Right forelimb (tissue), 1 donor: ENCODE measurements at regions not wholly inside any gene's neighbourhood (a gene's known extent, or its start where the extent isn't known, plus 50 kb on each side); places are given as distances from the start of the nearest gene placed in this dataset.

Experiments used
- DNase-seq: peaks from one replicate; pipeline ENCODE4 v3.0.0-alpha.2; 2018

DNA sequence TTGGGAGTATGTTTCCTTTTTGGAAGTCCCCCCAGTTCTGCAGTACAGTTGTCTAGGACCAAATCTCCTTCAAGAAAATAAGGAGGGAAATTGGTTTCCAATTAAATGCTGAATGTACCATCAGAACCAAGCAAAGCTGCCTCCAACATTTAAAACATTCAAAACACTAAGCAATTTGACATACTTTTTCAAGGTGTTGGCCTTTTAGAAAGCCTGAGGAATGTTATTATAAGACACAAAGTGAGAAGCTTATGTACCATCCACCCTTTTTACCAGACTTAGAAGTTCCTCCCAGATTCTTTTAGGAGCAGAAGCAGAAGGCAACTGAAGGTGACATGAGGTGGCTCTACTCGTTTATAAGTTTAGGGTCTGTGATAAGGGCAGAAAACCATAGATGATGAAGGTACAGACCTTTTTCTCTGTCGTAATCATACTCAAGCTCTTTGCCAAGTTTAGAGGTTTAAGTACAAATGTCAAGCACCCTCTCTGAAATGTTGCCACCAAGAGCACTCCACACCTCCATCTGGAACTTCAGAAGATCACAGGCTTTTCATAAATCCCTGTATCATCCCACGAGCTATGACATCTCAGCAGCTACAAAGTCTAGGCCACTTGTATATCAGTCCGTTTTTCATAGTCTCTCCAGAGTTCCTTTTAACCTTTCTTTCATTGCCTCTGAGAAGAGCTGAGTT, 282.5 kb upstream of the THBS1 start:
- DNase-seq = no peak

DNA sequence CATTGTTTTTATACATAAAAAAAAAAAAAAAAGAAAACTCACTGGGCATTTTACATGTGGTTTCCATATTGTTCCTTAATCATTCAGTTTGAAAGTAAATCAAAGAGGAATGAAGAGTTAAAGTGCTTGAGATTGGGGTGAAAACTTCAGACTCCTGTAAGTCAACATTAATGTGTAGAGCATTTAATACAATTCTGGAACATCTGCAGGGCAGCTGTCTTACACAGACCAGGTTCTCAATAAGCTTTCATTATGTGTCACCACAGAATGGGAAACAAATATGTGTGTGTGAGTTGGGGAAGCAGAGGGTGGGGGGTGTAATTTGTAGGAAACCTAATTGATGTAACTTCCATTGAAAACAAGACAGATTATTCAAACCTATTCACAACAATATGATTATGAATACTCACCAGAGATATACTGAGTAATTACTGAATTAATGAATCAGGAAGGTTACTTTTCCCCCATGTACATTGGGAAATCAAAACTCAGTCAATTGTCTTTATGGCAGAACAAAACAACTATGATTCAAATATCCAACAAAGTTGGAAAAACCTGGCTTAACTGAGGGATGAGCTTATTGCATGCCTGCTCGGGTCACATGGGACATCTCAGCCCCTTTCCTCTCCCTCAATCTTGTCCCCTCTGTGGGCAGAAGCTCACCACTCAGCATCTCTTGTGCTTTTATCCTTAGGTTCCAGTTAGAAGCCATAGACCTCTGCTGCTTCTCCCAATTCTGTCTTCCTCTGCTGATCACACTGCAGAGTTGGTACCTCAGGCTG, 281.2 kb upstream of the THBS1 start:
- DNase-seq = no peak

DNA sequence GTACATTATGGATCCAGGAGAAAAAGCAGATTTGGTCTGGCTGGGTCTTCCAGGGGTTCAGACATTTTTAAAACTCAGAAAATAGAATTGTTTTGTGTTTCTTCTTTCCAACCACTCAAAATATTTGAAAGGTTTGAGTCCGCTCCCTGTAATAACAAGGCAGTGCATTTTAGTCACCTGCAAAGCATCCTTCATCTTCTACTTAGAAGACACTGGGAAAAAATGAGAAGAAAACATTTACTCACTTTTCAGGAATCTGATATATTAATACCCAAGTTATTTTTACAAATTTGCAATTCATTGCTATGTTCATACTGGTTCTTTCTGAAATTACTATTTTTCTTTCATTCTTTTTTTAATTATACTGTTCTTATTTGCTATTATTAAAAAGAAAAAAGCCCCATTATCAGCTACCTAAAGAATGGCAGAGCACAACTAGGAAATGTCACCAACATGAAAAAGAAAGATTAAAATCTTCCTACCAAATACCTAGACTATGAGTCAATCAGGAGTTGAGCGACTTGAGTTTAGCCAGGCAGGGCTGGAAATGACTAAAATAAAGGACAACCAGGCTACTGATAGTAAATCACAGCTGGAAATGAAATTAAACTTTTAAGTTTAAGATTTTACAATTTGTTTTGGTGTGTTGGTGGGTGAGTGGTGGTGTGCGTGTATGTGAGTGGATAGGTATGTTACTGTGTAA, 280.3 kb upstream of the THBS1 start:
- no peak for DNase-seq

DNA sequence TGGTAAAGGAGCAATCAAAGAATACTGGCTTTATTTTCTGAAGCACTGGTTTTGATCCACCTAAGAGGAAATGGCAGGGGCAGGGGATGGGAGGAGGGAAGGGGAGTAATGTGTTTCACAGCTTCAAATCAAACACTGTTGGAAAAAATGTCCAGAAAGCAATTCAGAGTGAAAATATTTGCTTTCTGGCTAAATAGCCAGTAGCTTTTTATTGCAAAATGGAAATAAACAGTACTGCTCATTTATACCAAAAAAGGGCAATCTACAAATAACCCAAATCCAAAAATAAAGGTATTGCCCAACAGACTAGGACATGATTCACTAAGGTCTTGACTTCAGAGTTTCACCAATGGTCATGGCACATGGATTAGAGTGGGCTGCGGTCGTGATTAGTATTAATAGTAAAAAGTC, 279.3 kb upstream of the THBS1 start:
- no peak for DNase-seq

DNA sequence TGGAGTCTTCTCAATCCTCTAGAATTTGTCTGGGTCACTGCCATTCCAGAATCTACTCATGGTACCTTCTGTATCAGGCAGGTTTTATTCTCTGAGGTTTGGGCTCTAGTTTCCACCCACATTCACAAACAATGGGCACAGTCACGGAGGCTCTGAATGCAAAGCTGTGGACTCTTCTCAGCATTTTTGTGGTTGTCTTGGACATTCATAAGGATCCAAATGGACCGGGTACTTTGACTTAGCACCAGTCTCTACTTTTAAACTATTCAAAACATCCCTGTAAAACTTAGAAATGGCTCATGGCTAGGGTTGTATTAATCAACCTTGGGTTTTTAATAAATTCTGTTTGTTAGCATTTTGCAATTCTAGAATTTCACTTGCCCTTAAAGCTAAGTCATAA, 277.9 kb upstream of the THBS1 start:
- no peak for DNase-seq

DNA sequence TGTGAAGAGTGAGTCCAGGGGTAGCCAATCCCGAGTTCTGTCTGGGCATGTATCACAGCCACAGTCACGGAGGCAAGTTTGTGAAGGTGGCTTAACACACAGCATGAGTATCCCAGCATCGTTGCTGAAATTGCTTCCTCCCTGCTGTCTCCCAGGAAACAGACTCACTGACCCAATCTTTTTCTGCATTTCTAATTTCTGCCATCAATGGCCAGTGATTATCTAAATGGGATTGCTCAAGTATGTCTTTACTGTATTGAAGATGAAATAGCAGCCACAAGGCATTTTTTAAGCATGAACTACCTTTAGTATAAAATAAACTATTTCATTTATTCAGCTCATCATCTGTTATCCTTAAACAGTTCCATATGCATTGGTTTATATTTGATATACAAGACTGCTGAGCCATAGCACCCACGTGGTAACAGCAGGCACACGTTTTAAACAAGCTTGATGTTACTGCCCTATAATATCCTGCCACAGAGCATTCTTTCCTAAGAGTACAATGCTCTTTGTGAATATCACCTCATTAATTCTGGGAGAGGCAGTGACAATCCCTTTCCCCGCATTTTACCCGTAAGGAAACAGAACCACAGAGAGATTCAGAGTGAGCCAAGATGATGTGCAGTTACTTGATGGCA, 276.6 kb upstream of the THBS1 start:
- DNase-seq = no peak

DNA sequence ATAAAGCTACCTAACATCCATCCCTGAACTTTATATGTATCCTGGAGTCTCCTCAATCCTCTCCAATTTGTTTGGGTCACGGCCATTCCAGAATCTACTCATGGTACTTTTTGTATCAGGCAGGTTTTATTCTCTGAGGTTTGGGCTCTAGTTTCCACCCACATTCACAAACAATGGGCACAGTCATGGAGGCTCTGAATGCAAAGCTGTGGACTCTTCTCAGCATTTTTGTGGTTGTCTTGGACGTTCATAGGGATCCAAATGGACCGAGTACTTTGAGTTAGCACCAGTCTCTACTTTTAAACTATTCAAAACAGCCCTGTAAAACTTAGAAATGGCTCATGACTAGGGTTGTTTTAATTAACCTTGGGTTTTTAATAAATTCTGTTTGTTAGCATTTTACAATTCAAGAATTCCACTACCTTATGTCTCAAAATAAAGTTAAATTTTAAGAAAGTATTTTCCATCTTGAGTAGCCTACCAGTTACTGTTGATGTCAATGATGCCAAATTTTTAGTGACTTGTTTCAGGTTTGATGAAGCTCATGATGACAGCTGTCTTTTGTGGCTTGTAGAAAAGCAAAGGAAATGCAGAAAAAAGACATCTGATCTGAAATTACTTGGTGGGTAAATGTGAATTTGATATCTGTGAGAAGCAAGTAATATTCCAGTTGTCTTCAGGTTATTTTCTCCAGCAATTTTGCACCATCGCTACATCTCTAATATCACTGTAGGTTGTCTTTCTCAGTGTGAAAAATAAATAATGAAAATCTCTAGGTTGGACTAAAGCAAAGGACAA, 275.7 kb upstream of the THBS1 start:
- no peak for DNase-seq

DNA sequence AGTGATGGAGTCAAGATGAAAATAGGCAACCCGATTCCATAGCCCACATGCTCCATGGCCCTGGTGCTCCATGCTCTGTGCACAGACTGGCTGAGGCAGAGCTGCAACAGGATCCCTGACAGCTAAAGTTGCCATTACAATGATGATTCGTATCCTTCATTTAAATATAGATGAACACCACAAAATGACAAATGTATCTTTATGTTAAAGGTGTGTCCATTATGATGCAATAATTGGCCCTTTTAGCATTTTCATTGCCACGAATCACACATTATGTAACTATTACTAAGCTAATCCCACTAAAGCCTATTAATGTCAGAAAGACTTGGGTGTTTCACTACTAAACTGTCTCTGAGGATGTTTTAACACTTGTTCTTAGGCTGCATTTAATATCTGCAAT, 270.2 kb upstream of the THBS1 start:
- DNase-seq = no peak

DNA sequence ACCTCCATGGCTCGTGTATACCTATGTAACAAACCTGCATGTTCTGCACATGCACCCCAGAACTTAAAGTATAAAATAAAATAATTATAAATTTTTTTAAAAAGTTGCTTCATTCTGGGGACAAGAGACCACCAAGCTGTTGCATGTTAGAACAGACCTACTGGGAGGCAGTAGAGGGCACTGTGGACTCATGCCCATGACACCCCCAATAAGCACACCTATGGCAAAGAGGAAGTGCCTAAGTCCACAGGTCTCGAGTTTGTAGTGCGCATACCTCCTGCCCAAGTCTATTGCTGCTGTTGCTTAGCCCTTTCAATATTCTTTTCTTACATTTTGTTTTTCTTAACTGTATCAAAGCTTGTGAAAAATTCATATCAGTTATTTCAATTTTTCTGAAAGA, 267.9 kb upstream of the THBS1 start:
- no peak for DNase-seq

DNA sequence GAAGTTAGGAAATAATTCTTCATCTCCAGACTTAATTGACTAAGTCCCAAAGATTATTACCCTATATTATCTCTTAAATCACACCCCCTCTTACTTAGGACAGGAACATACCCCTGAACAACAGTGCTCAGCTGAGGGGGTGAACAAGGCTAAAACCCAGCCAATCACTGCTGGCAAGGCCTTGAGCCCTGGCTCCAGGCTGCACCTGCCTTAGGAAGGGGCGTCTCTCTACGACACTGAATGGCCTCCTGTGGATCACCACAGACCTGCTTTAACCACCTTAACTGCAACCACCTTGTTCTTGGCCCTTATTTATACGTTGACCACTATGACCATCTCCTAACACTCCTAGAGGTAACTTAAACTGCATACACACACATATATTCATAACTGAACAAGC, 267.4 kb upstream of the THBS1 start:
- DNase-seq = no peak

DNA sequence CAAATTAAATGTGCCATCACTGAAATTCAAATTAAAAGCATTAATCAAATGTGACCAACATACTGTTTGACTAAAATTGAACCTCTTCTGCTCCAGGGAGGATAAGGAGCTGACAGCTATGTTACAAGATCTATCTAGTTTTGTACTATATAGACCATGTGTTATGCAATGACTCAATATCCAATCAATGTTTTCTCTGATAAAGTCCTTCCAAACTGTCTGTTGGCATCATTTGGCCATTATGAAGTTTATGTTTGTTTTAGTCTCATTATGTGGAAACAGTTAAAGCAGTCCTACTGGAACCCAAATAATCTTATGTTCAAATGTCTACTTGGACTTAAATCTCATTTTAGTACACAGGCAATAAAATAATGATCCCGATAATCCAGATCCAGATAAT, 267.0 kb upstream of the THBS1 start:
- DNase-seq = no peak

DNA sequence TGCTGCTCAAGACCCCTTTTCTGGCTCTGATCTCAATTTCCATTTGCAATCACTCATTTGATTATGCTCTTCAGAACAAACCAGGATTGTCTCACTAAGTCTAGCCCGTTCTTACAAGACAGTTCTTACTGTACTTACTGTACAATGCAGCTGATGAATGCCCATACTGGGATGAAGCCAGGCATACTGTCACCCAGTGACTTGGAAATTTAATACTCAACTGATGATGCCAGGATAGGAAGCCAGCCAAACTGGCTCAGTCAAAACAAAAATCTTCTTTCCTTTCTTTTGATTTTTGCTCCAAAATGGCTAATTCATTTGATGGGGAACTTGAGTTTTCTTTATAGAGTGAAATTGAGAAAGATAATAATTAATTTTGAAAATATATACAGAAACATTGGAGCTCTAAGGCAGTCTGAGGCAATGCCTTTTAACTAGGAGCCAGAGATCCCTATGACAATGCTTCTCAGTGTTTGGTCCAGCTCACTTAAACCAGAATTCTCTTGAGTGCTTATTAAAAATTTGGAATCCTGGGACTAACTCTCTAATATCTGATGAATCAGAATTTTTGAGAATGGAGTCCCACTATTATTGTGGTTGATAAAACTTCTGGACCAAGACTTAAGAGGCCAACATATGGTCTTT, 265.6 kb upstream of the THBS1 start:
- no peak for DNase-seq

DNA sequence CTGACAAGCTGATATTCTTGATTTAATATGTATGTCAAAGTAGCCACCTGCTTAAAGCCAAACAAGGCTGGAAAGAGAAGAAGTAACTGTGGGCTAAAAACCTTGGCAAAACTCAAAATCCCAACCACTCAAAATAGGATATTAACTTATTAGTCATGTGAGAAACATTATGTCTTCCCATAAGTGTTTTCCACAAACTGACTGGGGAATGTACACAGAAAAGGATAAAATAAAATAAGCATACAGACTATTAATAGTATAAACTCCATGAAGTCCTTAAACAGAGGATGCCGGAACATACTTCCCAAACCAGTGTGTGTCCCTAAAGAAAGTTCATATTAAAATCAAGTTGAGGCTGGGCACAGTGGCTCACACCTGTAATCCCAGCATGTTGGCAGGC, 263.7 kb upstream of the THBS1 start:
- no peak for DNase-seq

DNA sequence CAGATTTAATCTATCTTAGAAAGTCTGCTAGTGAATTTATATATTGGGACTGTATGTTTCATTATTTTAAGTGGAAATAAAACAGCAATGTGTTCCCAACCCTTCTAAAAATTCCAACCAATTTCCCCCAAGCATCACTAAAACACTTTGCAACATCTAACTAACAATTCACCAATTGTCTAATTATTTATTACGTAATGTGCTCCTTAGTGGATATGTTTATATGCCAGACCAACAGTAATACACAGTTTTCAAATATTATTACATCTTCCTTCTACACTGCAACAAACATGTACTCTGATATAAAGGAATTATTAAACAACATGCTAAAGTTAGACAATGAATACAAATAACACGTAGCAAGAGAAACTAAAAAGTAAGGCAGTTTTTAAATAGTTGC, 262.6 kb upstream of the THBS1 start:
- DNase-seq = no peak

DNA sequence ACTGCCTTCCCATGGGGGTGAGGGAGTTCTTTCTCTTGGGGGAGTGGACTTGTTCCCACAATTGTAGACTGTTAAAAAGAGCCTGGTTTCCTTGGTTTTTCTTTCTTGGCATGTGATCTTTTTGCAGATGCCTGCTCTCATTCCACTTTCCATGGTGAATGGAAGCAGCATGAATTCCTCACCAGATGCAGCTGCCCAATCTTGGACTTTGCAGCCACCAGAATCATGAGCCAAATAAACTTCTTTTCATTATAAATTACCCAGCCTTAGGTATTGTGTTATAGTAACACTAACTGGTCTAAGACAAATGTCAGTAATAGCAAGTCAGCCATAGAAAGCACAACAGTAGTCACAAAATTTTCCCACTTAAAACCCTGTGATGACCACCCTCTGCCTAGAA, 260.5 kb upstream of the THBS1 start:
- DNase-seq = no peak

DNA sequence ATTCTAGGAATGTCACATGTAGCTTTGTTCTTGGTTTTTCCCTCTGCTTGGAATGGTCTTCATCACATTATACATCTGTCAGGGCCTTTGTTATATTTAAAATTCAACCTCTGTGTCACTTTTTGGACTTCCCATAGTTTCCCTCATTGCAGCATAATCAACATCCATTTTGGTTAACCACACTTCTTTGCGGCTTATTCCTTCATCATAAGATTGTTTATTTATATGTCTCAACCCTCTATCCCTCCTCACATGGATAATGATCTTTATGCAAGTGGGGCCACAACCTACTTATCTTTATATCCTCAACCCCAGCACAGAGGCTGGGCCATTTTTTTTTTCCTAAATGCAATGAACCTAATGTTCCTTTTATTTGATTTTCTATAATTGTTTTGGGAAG, 260.0 kb upstream of the THBS1 start:
- DNase-seq = no peak

DNA sequence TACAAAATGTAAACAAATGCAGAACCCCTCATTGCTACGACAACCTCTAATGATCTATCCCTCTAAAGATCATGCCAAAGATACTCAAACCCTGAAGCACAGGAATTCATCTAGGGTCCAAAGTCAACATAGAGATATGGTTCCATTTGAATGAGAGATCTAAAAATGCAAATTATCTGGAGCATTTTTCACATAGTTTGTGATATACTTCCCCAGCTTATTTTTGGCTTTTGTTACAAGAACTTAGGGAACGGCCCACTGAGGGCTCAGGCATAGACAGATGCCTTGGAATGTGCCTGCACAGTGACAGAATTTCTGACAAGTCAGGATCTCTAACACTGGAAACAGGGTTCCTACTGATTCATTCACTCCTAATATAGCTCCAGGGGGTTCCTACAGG, 258.9 kb upstream of the THBS1 start:
- DNase-seq = no peak

DNA sequence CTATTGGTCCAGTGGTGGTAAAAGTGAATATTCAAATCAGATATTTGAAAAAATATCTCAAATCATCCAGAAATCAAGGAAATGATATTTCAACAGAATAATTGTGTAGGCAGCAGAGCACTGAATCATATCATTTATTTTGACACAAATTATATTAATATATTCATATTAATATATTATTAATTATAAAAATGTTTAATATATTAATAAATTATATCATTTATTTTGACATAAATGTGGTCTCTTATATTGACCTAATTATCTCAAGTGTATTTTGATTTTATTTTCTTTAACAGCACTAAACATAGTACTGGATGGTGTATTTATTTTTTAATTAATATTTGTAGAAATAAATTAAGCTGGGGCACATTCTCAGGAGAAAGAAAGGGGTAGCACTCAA, 257.7 kb upstream of the THBS1 start:
- no peak for DNase-seq

DNA sequence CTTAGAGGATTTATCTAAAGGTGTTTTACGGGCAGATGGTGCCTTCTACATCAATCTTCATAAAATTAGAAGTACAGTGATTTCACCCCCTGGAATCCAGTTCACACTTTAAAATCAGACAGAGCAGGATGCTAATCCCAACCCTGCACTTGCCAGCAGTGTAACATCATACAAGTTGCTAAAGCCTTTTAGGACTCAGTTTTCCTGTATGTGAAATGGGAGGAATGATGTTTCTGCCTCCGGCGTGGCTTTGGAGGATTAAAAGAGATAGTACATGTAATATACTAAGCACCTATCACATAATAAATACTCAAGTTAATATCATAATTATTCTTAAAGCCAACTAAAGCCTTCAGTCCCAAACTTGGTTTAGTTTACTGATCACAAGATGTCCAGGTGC, 257.2 kb upstream of the THBS1 start:
- DNase-seq = no peak

DNA sequence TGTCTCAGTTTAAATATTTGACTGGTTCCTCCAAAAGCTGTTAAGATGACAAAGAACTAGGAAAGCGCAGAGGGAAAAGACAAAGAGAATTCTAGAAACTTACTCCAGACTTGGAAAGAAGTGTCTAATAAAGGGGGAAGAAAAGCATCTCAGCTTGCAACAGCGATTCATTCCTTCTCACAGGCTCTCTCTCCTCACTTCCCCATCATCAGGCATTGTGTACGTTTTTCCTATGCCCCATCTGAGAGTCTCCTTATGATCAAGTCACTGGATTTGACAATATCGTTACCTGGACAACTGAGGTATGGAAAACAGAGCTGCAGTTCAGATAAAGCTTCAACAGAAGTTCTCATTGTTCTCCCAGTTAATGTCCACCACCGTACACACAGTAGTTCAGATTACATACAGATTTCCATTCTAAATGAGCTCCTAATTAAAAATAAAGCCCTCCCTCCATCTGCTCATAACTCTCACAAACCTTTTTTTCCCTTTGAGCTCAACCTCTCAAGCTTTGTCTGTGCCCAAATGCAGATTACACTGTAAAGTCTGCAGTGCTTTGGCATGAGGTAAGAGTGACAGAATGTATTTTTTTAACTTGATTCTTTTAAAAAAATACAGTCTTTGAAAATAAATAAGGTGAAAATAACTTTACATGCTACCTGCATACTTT, 254.4 kb upstream of the THBS1 start:
- DNase-seq = no peak

DNA sequence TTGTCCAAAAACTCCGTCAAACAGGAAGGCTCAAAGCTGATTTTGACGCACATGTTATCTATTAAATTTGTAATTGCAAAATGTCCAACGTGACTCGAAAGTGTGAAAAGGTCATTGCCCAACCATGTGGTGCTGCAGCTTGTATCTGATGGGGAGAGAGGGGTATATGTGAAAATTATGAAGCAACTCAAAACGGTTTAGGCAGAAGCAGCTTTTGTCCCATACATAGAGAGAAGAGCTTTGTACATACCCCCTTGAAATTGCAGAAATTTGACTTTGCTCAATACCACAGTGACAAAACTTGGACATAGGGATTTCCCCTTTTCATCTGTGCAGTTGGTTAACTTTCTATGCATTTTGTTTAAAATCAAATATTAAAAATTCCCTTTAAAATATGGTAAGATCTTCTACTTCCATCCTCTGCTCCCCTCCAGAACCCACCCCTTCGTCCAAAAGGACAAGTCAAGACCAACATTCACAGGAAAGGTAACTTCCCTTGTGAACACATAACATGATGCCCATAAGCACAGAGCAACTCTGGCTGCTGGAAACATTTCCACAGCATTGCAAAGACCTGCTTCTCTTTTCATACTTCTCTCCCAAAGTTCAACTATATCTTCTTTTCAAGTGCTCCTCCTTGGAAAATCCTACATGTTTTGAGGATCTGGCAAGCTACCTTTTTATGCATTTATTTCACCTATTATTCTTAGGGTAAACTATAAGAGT, 253.7 kb upstream of the THBS1 start:
- DNase-seq = no peak
